Body of pancreas (tissue), 4 donors: ENCODE measurements at regions not wholly inside any gene's neighbourhood (a gene's known extent, or its start where the extent isn't known, plus 50 kb on each side); places are given as distances from the start of the nearest gene placed in this dataset.

Source experiments
- CTCF ChIP-seq, 7 experiments: fragments of 450-650 bp in 4 of 7; fragments of 200-600 bp in 3 of 7; sonication (generic) in 3 of 7; IDR thresholded peaks; one replicate each; pipeline ENCODE4 v1.5.1; 2016 to 2019; ENCODE audit warnings: antibody characterized with exemption in 7 of 7
- POLR2A ChIP-seq, 3 donors: fragments of 450-650 bp; IDR thresholded peaks; one replicate each; pipeline ENCODE4 v1.6.1; 2016; ENCODE audit warnings: antibody characterized with exemption in 3 of 3, mild to moderate bottlenecking in 2 of 3

- no peak for TF ChIP-seq CTCF (IDR thresholded peaks at IDR 0.05)
- TF ChIP-seq POLR2A (IDR thresholded peaks at IDR 0.05), result no peak
Measured at GRCh38 chr20:24079661-24080412, 91.3 kb upstream of the GGTLC1 start.
